ENCODE measurements at regions not wholly inside any gene's neighbourhood (a gene's known extent, or its start where the extent isn't known, plus 50 kb on each side); places are given as distances from the start of the nearest gene placed in this dataset.

- no peak for TF ChIP-seq CTCF (IDR thresholded peaks at IDR 0.05)
- no peak for TF ChIP-seq POLR2A (IDR thresholded peaks at IDR 0.05)
Observed at GRCh38 chr7:131673576-131673975, 117.1 kb upstream of the PODXL start.

Measured in vagina (tissue), 2 donors.